HepG2 (cell line): ENCODE measurements at regions not wholly inside any gene's neighbourhood (a gene's known extent, or its start where the extent isn't known, plus 50 kb on each side); places are given as distances from the start of the nearest gene placed in this dataset.

Experiments used
- ATAC-seq: fragments of 200-7000 bp; cut with Tn5 transposase; 3 replicates; pipeline ENCODE4 v1.9.1; 2020; ENCODE audit warnings: mild to moderate bottlenecking, moderate library complexity
- BruUV-seq: library from RNA; stranded (reverse); fragments of 400-500 nt; replicated peaks from 2 replicates; lab custom pipeline; 2021; lab: Mats Ljungman, UMichigan
- CTCF ChIA-PET: fragments of 300-600 bp; formaldehyde crosslinking; extraction: SDS; loops from one replicate; lab custom pipeline; 2021; ENCODE audit warnings: low total read pairs, inconsistent platforms, low intra/inter-chr PET ratio; lab: Yijun Ruan, JAX
- POLR2A ChIA-PET: fragments of 350-600 bp; sonication (Branson Sonifier 250); formaldehyde crosslinking; loops from one replicate; lab custom pipeline; 2020; ENCODE audit warnings: antibody characterized with exemption, inconsistent platforms; lab: Yijun Ruan, JAX
- DNase-seq: peaks from one replicate; pipeline ENCODE4 v3.0.0-alpha.2; 2015; ENCODE audit warnings: low spot score
- FAIRE-seq: peaks from 3 replicates; lab custom pipeline; 2011; peaks lifted over from hg19 to GRCh38; lab: Jason Lieb, UNC
- H2AFZ ChIP-seq: one replicate; pipeline ENCODE4 v1.6.1; 2011; ENCODE audit warnings: low read length, inconsistent platforms
- H3K27ac ChIP-seq: fragments of 300-600 bp; 3 replicates; pipeline ENCODE4 v1.8.0; 2011; ENCODE audit warnings: mixed run types, mild to moderate bottlenecking, mixed read lengths, low read length, inconsistent platforms; ENCODE audit not compliant: insufficient read depth; ENCODE audit errors: extremely low read length
- H3K27me3 ChIP-seq, 2 experiments: fragments of 200-600 bp in 1 of 2; 2 replicates in 1 of 2; 3 replicates in 1 of 2; pipeline versions ENCODE4 v1.6.0 to v1.8.0; 2011; ENCODE audit warnings: low read length in 2 of 2, mild to moderate bottlenecking in 2 of 2, moderate library complexity in 2 of 2, inconsistent platforms in 1 of 2; ENCODE audit not compliant: insufficient read depth in 2 of 2, control insufficient read depth in 1 of 2
- H3K36me3 ChIP-seq, 2 experiments: fragments of 200-600 bp in 1 of 2; replicated peaks in 1 of 2; 2 replicates in 1 of 2; 3 replicates in 1 of 2; pipeline versions ENCODE4 v1.5.1 to v1.8.0; 2011; ENCODE audit warnings: low read length in 2 of 2, inconsistent platforms in 1 of 2; ENCODE audit not compliant: insufficient read depth in 2 of 2, control insufficient read depth in 1 of 2
- H3K4me1 ChIP-seq: 2 replicates; pipeline ENCODE4 v1.5.1; 2012; ENCODE audit warnings: low read length, inconsistent platforms; ENCODE audit not compliant: insufficient read depth
- H3K4me2 ChIP-seq: 2 replicates; pipeline ENCODE4 v1.6.0; 2011; ENCODE audit warnings: low read depth, low read length, inconsistent platforms
- H3K4me3 ChIP-seq, 3 experiments: fragments of 200-600 bp in 1 of 3; sonication (generic), shearing (Covaris generic) in 1 of 3; replicated peaks in 1 of 3; 2 replicates each; pipeline ENCODE4 v1.5.1; 2011 to 2016; ENCODE audit warnings: low read length in 3 of 3, inconsistent platforms in 2 of 3, low read depth in 2 of 3, mild to moderate bottlenecking in 2 of 3, control low read depth in 1 of 3, mixed read lengths in 1 of 3; ENCODE audit not compliant: insufficient read depth in 1 of 3
- H3K79me2 ChIP-seq: one replicate; pipeline ENCODE4 v1.6.1; 2011; ENCODE audit warnings: low read length, inconsistent platforms; ENCODE audit not compliant: insufficient read depth
- H3K9ac ChIP-seq: 2 replicates; pipeline ENCODE4 v1.6.0; 2011; ENCODE audit warnings: mild to moderate bottlenecking, low read depth, low read length, inconsistent platforms; ENCODE audit not compliant: insufficient read depth
- H3K9me3 ChIP-seq: 2 replicates; pipeline ENCODE4 v1.5.1; 2012; ENCODE audit warnings: mild to moderate bottlenecking, low read length
- H4K20me1 ChIP-seq: 2 replicates; pipeline ENCODE4 v1.6.0; 2011; ENCODE audit warnings: inconsistent platforms, mild to moderate bottlenecking, low read length, moderate library complexity; ENCODE audit not compliant: insufficient read depth
- CBFB ChIP-seq: sonication (generic); formaldehyde crosslinking; IDR thresholded peaks from 2 replicates; pipeline ENCODE4 v1.4.0; 2020; ENCODE audit warnings: missing genetic modification reagents
- CREBL2 ChIP-seq: sonication (generic); formaldehyde crosslinking; IDR thresholded peaks from 2 replicates; pipeline ENCODE4 v1.8.1; 2023; ENCODE audit warnings: missing genetic modification reagents, mild to moderate bottlenecking, borderline replicate concordance
- FIP1L1 ChIP-seq: fragments of 200-400 bp; formaldehyde crosslinking; IDR thresholded peaks from 2 replicates; pipeline ENCODE4 v1.6.1; 2018; ENCODE audit warnings: low read depth, mild to moderate bottlenecking, low read length, moderate library complexity, borderline replicate concordance; ENCODE audit not compliant: insufficient read depth
- GABPB1 ChIP-seq: IDR thresholded peaks from 2 replicates; pipeline ENCODE4 v1.6.1; 2016; ENCODE audit warnings: mild to moderate bottlenecking, missing genetic modification reagents, moderate library complexity, missing compliant biosample characterization
- GMEB1 ChIP-seq: sonication (generic); formaldehyde crosslinking; IDR thresholded peaks from 2 replicates; pipeline ENCODE4 v1.5.1; 2020; ENCODE audit warnings: missing genetic modification reagents, mild to moderate bottlenecking, borderline replicate concordance
- MAFF ChIP-seq: IDR thresholded peaks from 2 replicates; pipeline ENCODE4 v1.6.1; 2011; ENCODE audit warnings: low read depth, low read length, improper control_type of control experiment
- NONO ChIP-seq, 2 experiments: fragments of 450-650 bp in 1 of 2; sonication (generic) in 1 of 2; formaldehyde crosslinking in 1 of 2; IDR thresholded peaks in 1 of 2; conservative IDR thresholded peaks in 1 of 2; 2 replicates each; pipeline versions ENCODE4 v1.6.1 to v1.8.0; 2017 to 2022; ENCODE audit warnings: mild to moderate bottlenecking in 1 of 2, missing genetic modification reagents in 1 of 2, moderate library complexity in 1 of 2
- SYNCRIP ChIP-seq: fragments of 200-400 bp; formaldehyde crosslinking; IDR thresholded peaks from 2 replicates; pipeline ENCODE4 v1.6.1; 2018; ENCODE audit warnings: mild to moderate bottlenecking, low read depth, low read length; ENCODE audit not compliant: insufficient read depth
- TRIM24 ChIP-seq: sonication (generic); formaldehyde crosslinking; IDR thresholded peaks from 2 replicates; pipeline ENCODE4 v1.8.0; 2022; ENCODE audit warnings: mild to moderate bottlenecking, missing genetic modification reagents
- TSC22D2 ChIP-seq: sonication (generic); formaldehyde crosslinking; IDR thresholded peaks from 2 replicates; pipeline ENCODE4 v1.5.1; 2020; ENCODE audit warnings: missing genetic modification reagents, mild to moderate bottlenecking, borderline replicate concordance
- ZNF333 ChIP-seq: sonication (generic); formaldehyde crosslinking; IDR thresholded peaks from 2 replicates; pipeline ENCODE4 v1.4.0; 2020; ENCODE audit warnings: mild to moderate bottlenecking, missing genetic modification reagents, borderline replicate concordance
- ZNF34 ChIP-seq: sonication (generic); formaldehyde crosslinking; IDR thresholded peaks from 2 replicates; pipeline ENCODE4 v1.4.0; 2020; ENCODE audit warnings: mild to moderate bottlenecking, missing genetic modification reagents, borderline replicate concordance
- ZNF451 ChIP-seq: sonication (generic); formaldehyde crosslinking; IDR thresholded peaks from 2 replicates; pipeline ENCODE4 v1.5.0; 2020; ENCODE audit warnings: mild to moderate bottlenecking, missing genetic modification reagents
- ZNF503 ChIP-seq: sonication (generic); formaldehyde crosslinking; IDR thresholded peaks from 2 replicates; pipeline ENCODE4 v1.4.0; 2020; ENCODE audit warnings: missing genetic modification reagents
- ZNF570 ChIP-seq: sonication (generic); formaldehyde crosslinking; IDR thresholded peaks from 2 replicates; pipeline ENCODE4 v1.4.0; 2020; ENCODE audit warnings: mild to moderate bottlenecking, missing genetic modification reagents, borderline replicate concordance
- ZNF605 ChIP-seq: sonication (generic); formaldehyde crosslinking; IDR thresholded peaks from 2 replicates; pipeline ENCODE4 v1.8.0; 2022; ENCODE audit warnings: mild to moderate bottlenecking, missing genetic modification reagents
- WGBS: methylation state at CpG from one replicate; pipeline ENCODE4 v1.1.6; 2017; ENCODE audit warnings: low lambda C conversion rate; 5-methylcytosine and 5-hydroxymethylcytosine counted together
- in situ Hi-C: cut with HindIII; loops from 2 replicates; pipeline ENCODE4 v1.10.0; 2017; ENCODE audit warnings: low pct_unique_long_range_greater_than_20kb; ENCODE audit not compliant: extremely low pct_ligation_motif_present
- intact Hi-C: fragments of 100-400 bp; cut with micrococcal nuclease; formaldehyde crosslinking; loops from one replicate; pipeline ENCODE4 v1.10.0; 2022; ENCODE audit not compliant: unreplicated experiment
- TF ChIP-seq, protein P1 (sequence below): sonication (generic); formaldehyde crosslinking; IDR thresholded peaks from 2 replicates; pipeline ENCODE4 v1.4.0; 2020; ENCODE audit warnings: missing genetic modification reagents, mild to moderate bottlenecking, borderline replicate concordance

DNA sequence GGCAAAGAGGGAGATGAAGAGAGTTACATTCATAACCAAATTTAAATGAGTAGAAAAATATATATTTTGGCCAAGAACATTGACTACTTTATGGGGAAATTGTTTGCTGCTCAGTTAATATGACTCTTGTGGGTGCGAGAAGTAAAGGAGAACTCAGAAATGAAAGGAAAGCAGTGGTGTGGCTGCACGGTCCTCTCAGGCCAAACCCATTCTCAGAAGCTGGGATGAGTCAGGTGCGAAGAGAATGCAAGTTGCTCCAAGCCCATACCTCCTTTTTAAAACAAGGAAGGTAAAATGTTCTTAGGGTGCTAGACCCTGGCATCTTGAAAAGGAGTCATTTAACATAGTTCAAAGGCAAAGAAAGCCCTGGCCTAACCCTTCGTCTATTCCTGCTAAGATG is 258.6 kb downstream of the RAD51AP2 start (continued):
- no peak for TF ChIP-seq NONO (IDR thresholded peaks at IDR 0.05)
- TF ChIP-seq NONO (CRISPR knock-in tag; conservative IDR thresholded peaks at IDR 0.05), result no peak
- no peak for TF ChIP-seq GMEB1 (CRISPR knock-in tag)
- TF ChIP-seq GABPB1, result no peak
- no peak for TF ChIP-seq ZNF605 (CRISPR knock-in tag)
- TF ChIP-seq, protein P1, sequence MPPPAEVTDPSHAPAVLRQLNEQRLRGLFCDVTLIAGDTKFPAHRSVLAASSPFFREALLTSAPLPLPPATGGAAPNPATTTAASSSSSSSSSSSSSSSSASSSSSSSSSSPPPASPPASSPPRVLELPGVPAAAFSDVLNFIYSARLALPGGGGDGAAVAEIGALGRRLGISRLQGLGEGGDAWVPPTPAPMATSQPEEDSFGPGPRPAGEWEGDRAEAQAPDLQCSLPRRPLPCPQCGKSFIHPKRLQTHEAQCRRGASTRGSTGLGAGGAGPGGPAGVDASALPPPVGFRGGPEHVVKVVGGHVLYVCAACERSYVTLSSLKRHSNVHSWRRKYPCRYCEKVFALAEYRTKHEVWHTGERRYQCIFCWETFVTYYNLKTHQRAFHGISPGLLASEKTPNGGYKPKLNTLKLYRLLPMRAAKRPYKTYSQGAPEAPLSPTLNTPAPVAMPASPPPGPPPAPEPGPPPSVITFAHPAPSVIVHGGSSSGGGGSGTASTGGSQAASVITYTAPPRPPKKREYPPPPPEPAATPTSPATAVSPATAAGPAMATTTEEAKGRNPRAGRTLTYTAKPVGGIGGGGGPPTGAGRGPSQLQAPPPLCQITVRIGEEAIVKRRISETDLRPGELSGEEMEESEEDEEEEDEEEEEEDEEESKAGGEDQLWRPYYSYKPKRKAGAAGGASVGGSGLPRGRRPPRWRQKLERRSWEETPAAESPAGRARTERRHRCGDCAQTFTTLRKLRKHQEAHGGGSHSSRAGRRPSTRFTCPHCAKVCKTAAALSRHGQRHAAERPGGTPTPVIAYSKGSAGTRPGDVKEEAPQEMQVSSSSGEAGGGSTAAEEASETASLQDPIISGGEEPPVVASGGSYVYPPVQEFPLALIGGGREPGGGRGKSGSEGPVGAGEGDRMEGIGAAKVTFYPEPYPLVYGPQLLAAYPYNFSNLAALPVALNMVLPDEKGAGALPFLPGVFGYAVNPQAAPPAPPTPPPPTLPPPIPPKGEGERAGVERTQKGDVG, result no peak

- FAIRE-seq (no peak), ATAC-seq (no peak), DNase-seq (no peak)
- H3K36me3 ChIP-seq, result no peaks in the 10 kb centered on the region
- H3K9ac ChIP-seq, result no peak overlapping the region
- H3K27ac ChIP-seq, result no peak overlapping the region
- H4K20me1 ChIP-seq, result no peaks in the 10 kb centered on the region
- H3K9me3 ChIP-seq, result no peaks in the 10 kb centered on the region
- H3K27me3 ChIP-seq, result 0 out of 5 replicates have a peak, but pooled peaks cover 0 to 2% of the 10 kb centered on the region in 2 experiments
- no peak overlapping the region for H3K4me2 ChIP-seq
- WGBS, result 0% methylated on average over 2 of the region's 2 CpGs
- no peaks in the 10 kb centered on the region for H3K4me1 ChIP-seq
- POLR2A ChIA-PET, result no interaction called here
- no TSS peak for BruUV-seq
- H3K4me3 ChIP-seq, result no peak overlapping the region
- no peaks in the 10 kb centered on the region for H3K79me2 ChIP-seq
- CTCF ChIA-PET, result no interaction called here
- in situ Hi-C loops, result no loop called here
- H2AFZ ChIP-seq, result no peak overlapping the region
- intact Hi-C loops, result no loop called here
- TF ChIP-seq TSC22D2 (CRISPR knock-in tag), result no peak
- no peak for TF ChIP-seq FIP1L1
- no peak for TF ChIP-seq ZNF503 (CRISPR knock-in tag)
- TF ChIP-seq ZNF34 (CRISPR knock-in tag), result no peak
- no peak for TF ChIP-seq SYNCRIP
- no peak for TF ChIP-seq TRIM24 (CRISPR knock-in tag)
- no peak for TF ChIP-seq ZNF451 (CRISPR knock-in tag)
- TF ChIP-seq ZNF570, result no peak
- no peak for TF ChIP-seq MAFF
- no peak for TF ChIP-seq CREBL2
- no peak for TF ChIP-seq CBFB (CRISPR knock-in tag)
- TF ChIP-seq ZNF333 (CRISPR knock-in tag), result no peak
Measured at GRCh38 chr2:17258861-17259260, 259.4 kb downstream of the RAD51AP2 start.
